Cerebellar cortex (tissue), 1 donor: ENCODE measurements at regions not wholly inside any gene's neighbourhood (a gene's known extent, or its start where the extent isn't known, plus 50 kb on each side); places are given as distances from the start of the nearest gene placed in this dataset.
"Not testable (repeated sequence)": the region's sequence is repeated elsewhere in the genome, so short reads cannot be mapped to it uniquely, and the experiment has no call there.

Source experiments
- DNase-seq: peaks from one replicate; pipeline ENCODE4 v3.0.0-alpha.2; 2015; ENCODE audit warnings: low spot score

DNA sequence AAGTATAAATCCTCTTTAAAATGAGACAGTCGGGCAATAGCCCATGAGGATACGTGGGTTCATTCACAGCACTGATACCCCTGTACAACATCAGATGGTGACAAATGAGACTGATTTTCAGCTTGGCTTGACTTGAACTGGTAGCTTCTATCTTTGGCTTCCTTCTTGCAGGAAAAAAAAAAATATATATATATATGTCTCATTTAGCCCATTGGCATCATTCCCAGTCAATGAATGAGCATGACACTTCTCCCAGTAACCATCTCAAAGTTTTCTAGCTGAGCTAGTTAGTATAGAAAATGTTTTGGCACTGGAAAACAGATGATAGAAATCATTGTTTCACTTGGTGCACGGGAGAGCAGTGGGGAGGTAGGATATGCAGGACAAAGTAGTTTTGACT, 222.5 kb upstream of the TAS2R1 start:
- no peak for DNase-seq

DNA sequence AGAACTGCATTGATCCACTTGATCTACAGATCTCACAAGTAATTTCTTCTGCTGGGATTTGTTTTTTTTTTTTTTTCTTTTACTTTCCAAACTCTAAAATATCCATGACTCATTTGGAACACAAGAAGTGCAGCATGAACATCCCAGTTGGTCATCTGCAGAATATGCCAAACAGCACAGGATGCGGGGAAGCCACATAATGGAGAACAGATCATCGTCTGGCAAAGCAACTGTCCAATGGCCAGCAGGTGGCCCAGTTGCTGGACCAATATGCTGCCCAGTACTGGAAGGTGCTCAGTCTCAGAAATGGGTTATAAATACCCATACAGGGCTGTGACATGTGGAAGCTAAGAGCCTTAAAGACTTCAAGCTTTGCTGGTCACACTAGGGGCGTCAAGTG, 221.3 kb upstream of the TAS2R1 start:
- peak; percentile 94 for DNase-seq

DNA sequence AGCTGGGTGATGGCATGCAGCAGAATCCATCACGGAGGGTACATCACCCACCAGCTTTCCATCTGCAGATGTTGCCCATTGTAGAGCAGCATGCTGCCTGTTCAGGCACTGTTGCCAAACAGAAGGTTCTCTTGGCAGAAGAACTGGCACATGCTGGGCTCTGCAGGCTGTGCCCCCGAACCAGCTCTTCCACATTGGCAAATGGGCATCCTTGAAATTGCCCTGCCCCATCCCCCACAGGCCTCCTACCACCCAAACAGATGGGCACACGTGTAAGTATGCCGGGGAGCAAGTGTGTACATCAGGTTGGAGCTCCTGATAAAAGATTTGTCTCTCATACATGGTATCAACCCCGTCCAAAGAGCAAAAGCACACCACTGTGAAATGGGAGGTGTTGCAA, 220.3 kb upstream of the TAS2R1 start:
- DNase-seq: peak; percentile 85

GRCh38 chr5:9847631-9848030, 217.5 kb upstream of the TAS2R1 start:
- no peak for DNase-seq

DNA sequence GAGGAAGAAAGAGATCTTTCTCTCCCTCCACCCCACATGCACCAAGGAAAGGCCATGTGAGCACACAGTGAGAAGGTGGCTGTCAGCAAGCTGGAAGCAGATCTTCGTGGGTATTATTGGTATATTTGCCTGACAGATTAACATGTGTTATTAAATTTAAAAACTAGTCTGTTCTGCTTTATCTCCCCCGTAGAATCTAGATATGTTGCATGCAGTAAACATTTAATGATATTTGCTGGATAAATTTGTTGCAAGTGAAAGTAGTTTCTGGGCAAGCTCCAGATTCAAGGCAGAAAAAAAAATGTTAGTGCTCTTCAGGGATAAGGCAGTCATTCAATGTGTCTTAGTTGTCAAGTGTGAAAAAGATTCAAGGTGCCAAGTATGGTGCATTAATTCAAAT, 215.0 kb upstream of the TAS2R1 start:
- no peak for DNase-seq

- DNase-seq: peak; percentile 54
Measured at GRCh38 chr5:9841516-9842170, 211.5 kb upstream of the TAS2R1 start.

DNA sequence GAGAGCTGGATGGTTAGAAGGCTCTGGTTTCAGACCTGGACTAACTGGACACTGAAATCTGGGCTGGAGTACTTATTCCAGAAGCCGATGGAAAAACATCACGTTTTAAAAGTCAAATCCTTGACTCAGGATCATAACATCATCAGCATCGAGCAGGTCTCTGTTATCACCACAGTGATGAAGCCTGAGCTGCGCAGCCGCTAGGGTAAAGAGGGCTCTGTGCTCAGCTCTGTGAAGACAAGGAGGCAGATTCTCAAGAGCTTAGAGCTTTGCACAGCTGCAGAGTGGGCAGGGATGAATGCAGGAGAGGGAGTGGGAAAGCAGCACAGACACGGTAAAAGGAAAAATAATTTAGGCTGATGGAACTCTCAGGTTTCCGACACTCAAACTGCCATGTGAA, 208.8 kb upstream of the TAS2R1 start:
- DNase-seq: no peak

GRCh38 chr5:9834871-9835770, 205.0 kb upstream of the TAS2R1 start:
- no peak for DNase-seq

GRCh38 chr5:9833871-9834270, 203.7 kb upstream of the TAS2R1 start:
- no peak for DNase-seq

- DNase-seq: no peak
Measured at GRCh38 chr5:9832921-9833320, 202.8 kb upstream of the TAS2R1 start.

DNA sequence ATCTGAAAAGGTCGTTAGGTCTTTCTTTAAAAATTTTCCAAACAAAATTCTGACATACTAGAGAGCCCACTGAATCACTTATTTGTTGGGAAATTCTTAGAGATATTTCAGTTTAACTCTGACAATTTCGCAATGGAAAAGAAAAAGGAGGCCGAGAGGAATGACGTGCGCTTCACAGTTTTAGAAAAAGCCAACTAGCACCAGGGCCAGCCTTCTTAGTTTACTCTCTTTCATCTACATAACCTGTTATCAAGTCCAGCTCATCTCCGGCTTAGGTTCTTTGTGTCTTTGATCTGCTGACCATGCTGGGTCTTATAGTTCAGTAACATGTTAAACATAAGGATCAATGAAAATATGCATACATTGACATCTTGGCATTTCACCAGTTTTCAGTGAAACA, 201.7 kb upstream of the TAS2R1 start:
- DNase-seq: no peak

DNA sequence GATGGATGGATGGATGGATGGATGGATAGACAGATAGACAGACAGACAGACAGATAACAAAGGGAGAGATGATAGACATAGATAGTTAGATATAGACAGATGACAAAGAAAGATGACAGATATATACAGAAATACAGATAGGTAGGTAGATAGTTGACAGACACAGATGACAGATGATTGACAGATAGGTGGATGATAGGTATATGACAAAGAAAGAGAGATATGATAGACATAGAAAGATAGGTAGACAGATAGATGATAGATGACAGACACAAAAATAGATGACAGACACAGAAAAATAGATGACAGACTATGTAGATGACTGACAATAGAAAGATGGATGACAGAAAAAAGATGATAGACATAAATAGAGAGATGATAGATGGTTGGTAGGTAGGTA, 200.0 kb upstream of the TAS2R1 start:
- DNase-seq: no peak

GRCh38 chr5:9829621-9830020, 199.5 kb upstream of the TAS2R1 start:
- DNase-seq: no peak

DNA sequence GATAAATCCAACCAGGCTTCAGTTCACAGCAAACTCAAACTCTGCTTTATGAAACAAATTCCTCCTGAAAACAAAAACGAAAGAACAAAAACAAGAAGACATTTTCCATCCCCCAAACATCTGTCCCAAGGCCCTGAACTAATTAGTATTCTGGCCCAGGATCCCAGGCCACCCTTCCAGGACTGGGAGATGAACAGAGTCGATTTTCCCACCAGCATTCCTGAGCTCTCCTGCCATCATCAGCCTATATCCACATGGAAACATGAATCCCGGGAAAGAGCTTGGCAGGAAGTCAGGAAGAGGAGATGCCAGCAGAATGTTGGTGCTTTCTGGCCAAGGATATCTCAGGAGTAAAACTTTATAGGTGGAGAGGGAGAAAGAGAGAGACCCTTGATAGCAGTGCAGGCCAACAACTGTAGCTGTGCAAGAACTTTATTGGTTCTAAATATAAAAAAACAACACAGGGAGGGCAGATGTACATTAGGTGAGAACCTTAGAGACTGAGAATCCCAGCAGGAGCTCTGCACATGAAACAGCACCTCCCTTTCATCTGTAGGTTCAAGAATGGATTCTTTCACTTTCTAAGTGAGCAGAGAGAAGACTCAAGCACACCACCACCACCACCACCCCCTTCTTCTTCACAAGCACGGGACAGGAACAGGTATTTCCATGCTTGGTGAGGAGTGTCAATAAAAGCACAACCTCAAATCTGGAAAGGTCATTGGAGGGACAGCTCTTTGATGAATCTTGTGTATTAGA, 190.7 kb upstream of the TAS2R1 start:
- no peak for DNase-seq

- no peak for DNase-seq
Measured at GRCh38 chr5:9818340-9818845, 188.2 kb upstream of the TAS2R1 start.

DNA sequence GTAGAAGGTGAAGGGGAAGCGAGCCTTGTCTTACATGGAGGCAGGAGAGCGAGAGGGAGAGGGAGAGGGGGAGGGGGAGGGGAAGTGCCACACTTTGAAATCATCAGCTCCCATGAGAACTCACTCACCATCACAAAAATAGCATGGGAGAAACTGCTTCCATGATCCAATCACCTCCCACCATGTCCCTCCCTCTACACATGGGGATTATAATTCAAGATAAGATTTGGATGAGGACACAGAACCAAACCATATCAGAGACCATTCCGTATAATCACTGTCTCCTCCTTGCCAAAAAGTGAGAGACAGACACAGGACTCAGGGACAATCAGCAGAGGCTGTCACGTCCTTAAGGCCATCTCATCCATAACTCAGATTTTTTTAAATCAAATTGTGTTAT, 187.7 kb upstream of the TAS2R1 start:
- no peak for DNase-seq

GRCh38 chr5:9815051-9815450, 184.9 kb upstream of the TAS2R1 start:
- DNase-seq: no peak

DNA sequence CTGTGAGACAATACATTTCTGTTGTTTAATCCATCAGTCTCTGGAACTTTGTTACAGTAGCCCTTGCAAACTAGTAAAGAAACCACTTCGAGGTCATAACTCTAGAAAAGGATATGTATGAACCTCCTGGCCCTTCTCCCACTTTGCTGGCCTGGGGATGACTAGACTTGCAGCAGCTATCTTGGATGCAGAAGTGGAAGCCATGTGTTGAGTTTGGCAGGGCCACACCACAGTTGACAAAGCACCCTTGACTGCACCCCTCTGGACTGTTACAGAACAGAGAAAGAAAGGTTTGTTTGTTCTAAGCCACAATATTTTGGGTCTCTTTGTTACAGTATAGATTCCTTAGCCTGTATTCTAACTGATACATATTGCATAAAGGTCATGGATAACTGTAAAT, 183.2 kb upstream of the TAS2R1 start:
- no peak for DNase-seq

DNA sequence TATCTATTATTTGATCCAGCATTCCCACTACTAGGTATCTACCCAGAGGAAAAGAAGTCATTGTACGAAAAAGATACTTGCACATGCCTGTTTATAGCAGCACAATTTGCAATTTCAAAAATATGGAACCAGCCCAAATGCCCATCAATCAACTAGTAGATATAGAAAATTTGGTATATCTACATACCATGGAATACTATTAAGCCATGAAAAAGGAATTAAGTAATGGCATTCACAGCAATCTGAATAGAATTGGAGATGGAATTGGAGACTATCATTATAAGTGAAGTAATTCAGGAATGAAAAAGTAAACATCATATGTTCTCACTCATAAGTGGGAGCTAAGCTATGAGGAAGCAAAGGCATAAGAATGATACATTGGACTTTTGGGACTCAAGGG, 177.2 kb upstream of the TAS2R1 start:
- DNase-seq: not testable (repeated sequence)

DNA sequence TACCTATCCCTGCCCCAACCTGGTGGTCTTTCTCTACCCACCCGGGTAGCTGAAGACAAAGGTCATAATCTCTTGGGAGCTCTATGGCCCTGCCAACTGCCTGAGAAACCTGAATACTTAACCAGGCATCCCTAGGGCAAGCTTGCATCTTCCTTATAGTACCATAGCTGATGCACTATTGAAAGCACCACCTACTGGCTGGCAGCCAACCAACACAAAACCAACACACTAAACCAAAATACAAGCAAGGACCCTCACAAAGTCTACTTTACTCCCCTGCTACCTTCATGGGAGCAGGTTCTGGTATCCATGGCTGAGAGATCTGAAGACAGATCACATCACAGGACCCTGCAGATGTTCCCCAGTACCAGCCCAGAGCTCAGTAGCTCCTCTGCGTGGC, 171.8 kb upstream of the TAS2R1 start:
- DNase-seq: no peak

GRCh38 chr5:9799606-9800005, 169.5 kb upstream of the TAS2R1 start:
- DNase-seq: no peak

- no peak for DNase-seq
Measured at GRCh38 chr5:9790276-9790675, 160.1 kb upstream of the TAS2R1 start.

DNA sequence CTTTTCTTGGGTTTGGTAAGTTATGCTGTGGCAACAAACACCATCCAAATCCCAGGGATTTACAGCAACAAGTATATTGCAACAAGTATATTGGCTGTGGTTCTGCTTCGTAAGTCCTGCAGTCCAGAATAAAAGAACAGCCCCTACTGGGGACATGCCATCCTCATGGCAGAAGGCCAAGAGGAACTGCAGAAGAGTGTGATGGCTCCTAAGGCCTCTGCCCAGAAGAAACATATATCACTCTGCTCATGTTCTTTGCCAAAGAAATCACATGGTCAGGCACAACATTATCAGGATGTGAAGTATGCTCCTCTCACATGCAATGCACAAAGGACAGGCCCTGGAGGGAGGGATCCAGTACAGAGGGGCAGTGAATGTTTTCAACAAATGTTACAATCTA, 159.6 kb upstream of the TAS2R1 start:
- DNase-seq: no peak
